SH-SY5Y (cell line): ENCODE measurements at regions not wholly inside any gene's neighbourhood (a gene's known extent, or its start where the extent isn't known, plus 50 kb on each side); places are given as distances from the start of the nearest gene placed in this dataset.

Experiments used
- GATA2 ChIP-seq: IDR thresholded peaks from 2 replicates; pipeline ENCODE4 v1.6.1; 2011; ENCODE audit warnings: mild to moderate bottlenecking, low read depth, low read length
- GATA3 ChIP-seq: IDR thresholded peaks from 2 replicates; pipeline ENCODE4 v1.6.1; 2011; ENCODE audit warnings: low read depth, mild to moderate bottlenecking, low read length, moderate library complexity

- TF ChIP-seq GATA3: no peak
- no peak for TF ChIP-seq GATA2
Observed at GRCh38 chr16:85421338-85422195, 191.6 kb upstream of the GSE1 start.
